H1 (cell line): ENCODE measurements at regions not wholly inside any gene's neighbourhood (a gene's known extent, or its start where the extent isn't known, plus 50 kb on each side); places are given as distances from the start of the nearest gene placed in this dataset.
A peak's percentile ranks its signal among the peaks of the same experiment; 100 is the strongest.

Source experiments
- CTCF ChIA-PET: fragments of 300-600 bp; sonication (Branson Sonifier 250); formaldehyde crosslinking; loops from one replicate; lab custom pipeline; 2021; ENCODE audit not compliant: partially characterized antibody; lab: Charles Lee
- POLR2A ChIA-PET: fragments of 300-600 bp; sonication (Branson Sonifier 250); formaldehyde crosslinking; loops from one replicate; lab custom pipeline; 2021; ENCODE audit warnings: inconsistent platforms; ENCODE audit not compliant: partially characterized antibody; lab: Charles Lee
- DNase-seq, 2 experiments: peaks; one replicate each; pipeline versions ENCODE4 v3.0.0 to v3.0.0-alpha.2; 2010 to 2022; ENCODE audit warnings: low spot score in 2 of 2, low read depth in 1 of 2, mixed read lengths in 1 of 2
- FAIRE-seq: peaks from 2 replicates; lab custom pipeline; 2011; peaks lifted over from hg19 to GRCh38; lab: Jason Lieb, UNC
- H2AFZ ChIP-seq: 2 replicates; pipeline ENCODE4 v1.8.1; 2012; ENCODE audit warnings: low read length, inconsistent platforms
- H2AK5ac ChIP-seq: 2 replicates; pipeline ENCODE4 v1.6.1; 2013; ENCODE audit warnings: low read depth, low read length
- H2BK120ac ChIP-seq: replicated peaks from 2 replicates; pipeline ENCODE3; 2013; ENCODE audit warnings: low read depth, low read length, inconsistent platforms
- H2BK12ac ChIP-seq: 2 replicates; pipeline ENCODE4 v1.6.1; 2013; ENCODE audit warnings: low read depth, low read length
- H2BK15ac ChIP-seq: 2 replicates; pipeline ENCODE4 v1.6.1; 2013; ENCODE audit warnings: low read length
- H2BK20ac ChIP-seq: 2 replicates; pipeline ENCODE4 v1.6.1; 2013; ENCODE audit warnings: low read length
- H2BK5ac ChIP-seq: 2 replicates; pipeline ENCODE4 v1.6.1; 2013; ENCODE audit warnings: low read depth, low read length
- H3K14ac ChIP-seq: 2 replicates; pipeline ENCODE4 v1.6.1; 2013; ENCODE audit warnings: inconsistent platforms; ENCODE audit not compliant: insufficient read length
- H3K18ac ChIP-seq: 2 replicates; pipeline ENCODE4 v1.6.1; 2013; ENCODE audit warnings: low read length; ENCODE audit errors: extremely low read depth
- H3K23ac ChIP-seq: 2 replicates; pipeline ENCODE4 v1.6.1; 2013; ENCODE audit warnings: inconsistent platforms; ENCODE audit not compliant: insufficient read length
- H3K23me2 ChIP-seq: 2 replicates; pipeline ENCODE4 v1.6.1; 2013; ENCODE audit warnings: low read depth, low read length
- H3K27ac ChIP-seq: 2 replicates; pipeline ENCODE4 v1.6.1; 2011; ENCODE audit warnings: low read depth, low read length, inconsistent platforms
- H3K27me3 ChIP-seq, 4 experiments: replicated peaks in 1 of 4; 1 replicate in 1 of 4; 2 replicates in 3 of 4; pipeline versions ENCODE4 v1.6.1 to v1.8.1; 2011 to 2013; ENCODE audit warnings: low read length in 3 of 4, mild to moderate bottlenecking in 3 of 4, inconsistent platforms in 2 of 4, mixed read lengths in 2 of 4, moderate library complexity in 1 of 4; ENCODE audit not compliant: control insufficient read depth in 3 of 4, insufficient read depth in 3 of 4; ENCODE audit errors: extremely low read depth in 1 of 4
- H3K36me3 ChIP-seq, 4 experiments: 2 replicates each; pipeline versions ENCODE4 v1.6.1 to v1.8.1; 2011 to 2013; ENCODE audit warnings: mild to moderate bottlenecking in 4 of 4, low read length in 3 of 4, moderate library complexity in 2 of 4, control low read depth in 1 of 4, inconsistent platforms in 1 of 4; ENCODE audit not compliant: insufficient read depth in 4 of 4, control insufficient read depth in 2 of 4
- H3K4ac ChIP-seq: replicated peaks from 2 replicates; pipeline ENCODE3; 2013; ENCODE audit warnings: low read length, low read depth, mixed read lengths, inconsistent platforms; ENCODE audit not compliant: insufficient read length
- H3K4me1 ChIP-seq, 4 experiments: replicated peaks in 1 of 4; 1 replicate in 1 of 4; 2 replicates in 3 of 4; pipeline versions ENCODE4 v1.6.1 to v1.8.1; 2011 to 2013; ENCODE audit warnings: low read length in 3 of 4, inconsistent platforms in 2 of 4, mixed read lengths in 1 of 4; ENCODE audit not compliant: insufficient read depth in 4 of 4, control insufficient read depth in 3 of 4
- H3K4me2 ChIP-seq, 2 experiments: 2 replicates each; pipeline versions ENCODE4 v1.6.1 to v1.8.1; 2011 to 2013; ENCODE audit warnings: low read depth in 2 of 2, low read length in 2 of 2, control low read depth in 1 of 2, inconsistent platforms in 1 of 2, mild to moderate bottlenecking in 1 of 2; ENCODE audit not compliant: insufficient read depth in 1 of 2
- H3K4me3 ChIP-seq, 4 experiments: fragments of 200-600, 300-600 bp in 1 of 4; sonication (generic), shearing (Covaris generic), sonication (Bioruptor Twin) in 1 of 4; 2 replicates each; pipeline versions ENCODE4 v1.5.1 to v1.8.1; 2011 to 2016; ENCODE audit warnings: low read length in 4 of 4, low read depth in 3 of 4, control low read depth in 2 of 4, inconsistent platforms in 2 of 4, mild to moderate bottlenecking in 2 of 4, mixed read lengths in 1 of 4, moderate library complexity in 1 of 4; ENCODE audit not compliant: insufficient read depth in 2 of 4; ENCODE audit errors: extremely low read depth in 1 of 4
- H3K56ac ChIP-seq: replicated peaks from 2 replicates; pipeline ENCODE3; 2013; ENCODE audit warnings: low read depth, mild to moderate bottlenecking, mixed read lengths, low read length, inconsistent platforms; ENCODE audit not compliant: insufficient read length
- H3K79me1 ChIP-seq: 2 replicates; pipeline ENCODE4 v1.6.1; 2013; ENCODE audit warnings: low read depth, low read length, control low read depth
- H3K79me2 ChIP-seq, 2 experiments: 2 replicates each; pipeline versions ENCODE4 v1.6.1 to v1.8.1; 2012 to 2013; ENCODE audit warnings: low read length in 2 of 2, mild to moderate bottlenecking in 2 of 2, inconsistent platforms in 1 of 2; ENCODE audit not compliant: insufficient read depth in 2 of 2, control insufficient read depth in 1 of 2
- H3K9ac ChIP-seq, 4 experiments: replicated peaks in 1 of 4; 1 replicate in 1 of 4; 2 replicates in 3 of 4; pipeline versions ENCODE4 v1.6.1 to v1.8.1; 2011 to 2013; ENCODE audit warnings: low read depth in 3 of 4, low read length in 3 of 4, control low read depth in 2 of 4, mild to moderate bottlenecking in 2 of 4, moderate library complexity in 2 of 4, inconsistent platforms in 1 of 4; ENCODE audit errors: extremely low read depth in 1 of 4
- H3K9me3 ChIP-seq, 2 experiments: 2 replicates each; pipeline versions ENCODE4 v1.6.1 to v1.8.1; 2012 to 2013; ENCODE audit warnings: mild to moderate bottlenecking in 2 of 2, moderate library complexity in 2 of 2, control low read depth in 1 of 2, inconsistent platforms in 1 of 2, low read depth in 1 of 2, low read length in 1 of 2, mixed read lengths in 1 of 2; ENCODE audit not compliant: insufficient read depth in 2 of 2
- H4K20me1 ChIP-seq, 2 experiments: replicated peaks in 1 of 2; 2 replicates each; pipeline versions ENCODE3 to v1.8.1; 2011 to 2013; ENCODE audit warnings: inconsistent platforms in 2 of 2, low read length in 2 of 2, mild to moderate bottlenecking in 1 of 2; ENCODE audit not compliant: insufficient read depth in 2 of 2, control insufficient read depth in 1 of 2
- H4K5ac ChIP-seq: 2 replicates; pipeline ENCODE4 v1.6.1; 2013; ENCODE audit warnings: low read length, low read depth, mixed read lengths, inconsistent platforms; ENCODE audit not compliant: insufficient read length
- H4K8ac ChIP-seq: 2 replicates; pipeline ENCODE4 v1.8.0; 2013; ENCODE audit warnings: mild to moderate bottlenecking, moderate library complexity, low read length, inconsistent platforms; ENCODE audit not compliant: insufficient read depth; ENCODE audit errors: extremely low read depth
- H4K91ac ChIP-seq: replicated peaks from 2 replicates; pipeline ENCODE3; 2013; ENCODE audit warnings: low read length, mixed read lengths, inconsistent platforms; ENCODE audit not compliant: insufficient read length
- BACH1 ChIP-seq: IDR thresholded peaks from 2 replicates; pipeline ENCODE4 v1.6.1; 2012; ENCODE audit warnings: low read length, improper control_type of control experiment
- CBX5 ChIP-seq: fragments of 300-800, 300-1000 bp; sonication (generic); IDR thresholded peaks from 2 replicates; pipeline ENCODE4 v1.7.1; 2016; ENCODE audit warnings: antibody characterized with exemption, low read length, low read depth
- EGR1 ChIP-seq: IDR thresholded peaks from 2 replicates; pipeline ENCODE4 v1.6.1; 2011; ENCODE audit warnings: low read depth, low read length, borderline replicate concordance
- KDM5A ChIP-seq: fragments of 200-600 bp; IDR thresholded peaks from 2 replicates; pipeline ENCODE4 v1.7.1; 2012; ENCODE audit warnings: mild to moderate bottlenecking, low read length, inconsistent platforms, mixed read lengths
- MAFK ChIP-seq: IDR thresholded peaks from 2 replicates; pipeline ENCODE4 v1.6.1; 2012; ENCODE audit warnings: low read depth, mild to moderate bottlenecking, improper control_type of control experiment, low read length
- PHF8 ChIP-seq: fragments of 200-600 bp; sonication (generic); conservative IDR thresholded peaks from 2 replicates; pipeline ENCODE4 v1.7.1; 2012; ENCODE audit warnings: low read depth, mild to moderate bottlenecking, inconsistent platforms, low read length, moderate library complexity
- POLR2A ChIP-seq, 2 experiments: IDR thresholded peaks; 1 replicate in 1 of 2; 2 replicates in 1 of 2; pipeline ENCODE4 v1.6.1; 2011; ENCODE audit warnings: low read depth in 2 of 2, low read length in 2 of 2, mild to moderate bottlenecking in 2 of 2; ENCODE audit errors: control extremely low read depth in 1 of 2
- RNF2 ChIP-seq: fragments of 200-900, 300-1000 bp; sonication (generic); IDR thresholded peaks from 2 replicates; pipeline ENCODE4 v1.7.1; 2016; ENCODE audit warnings: borderline replicate concordance, low read depth, mild to moderate bottlenecking, antibody characterized with exemption, low read length; ENCODE audit not compliant: poor library complexity, severe bottlenecking; ENCODE audit errors: missing control alignments
- TAF7 ChIP-seq: optimal IDR thresholded peaks from 2 replicates; pipeline ENCODE3; 2011; ENCODE audit warnings: low read depth, mild to moderate bottlenecking, inconsistent platforms, low read length, moderate library complexity, borderline replicate concordance
- TCF12 ChIP-seq: IDR thresholded peaks from 2 replicates; pipeline ENCODE4 v1.6.1; 2011; ENCODE audit warnings: low read depth, mild to moderate bottlenecking, low read length
- WGBS, 2 experiments: shearing (Covaris generic) in 1 of 2; methylation state at CpG; one replicate each; pipeline versions ENCODE4 v1.1.6 to v1.1.7; 2013 to 2015; ENCODE audit warnings: low lambda C conversion rate in 2 of 2, mixed read lengths in 2 of 2, inconsistent platforms in 1 of 2, low coverage in 1 of 2, missing lambda C conversion rate in 1 of 2; ENCODE audit not compliant: insufficient replicate concordance in 2 of 2, insufficient coverage in 1 of 2, insufficient read length in 1 of 2; ENCODE audit errors: extremely low coverage in 1 of 2, missing lambda C conversion rate in 1 of 2; 5-methylcytosine and 5-hydroxymethylcytosine counted together
- TF ChIP-seq, protein P1 (sequence below): IDR thresholded peaks from 2 replicates; pipeline ENCODE4 v1.6.1; 2012; ENCODE audit warnings: inconsistent platforms

DNA sequence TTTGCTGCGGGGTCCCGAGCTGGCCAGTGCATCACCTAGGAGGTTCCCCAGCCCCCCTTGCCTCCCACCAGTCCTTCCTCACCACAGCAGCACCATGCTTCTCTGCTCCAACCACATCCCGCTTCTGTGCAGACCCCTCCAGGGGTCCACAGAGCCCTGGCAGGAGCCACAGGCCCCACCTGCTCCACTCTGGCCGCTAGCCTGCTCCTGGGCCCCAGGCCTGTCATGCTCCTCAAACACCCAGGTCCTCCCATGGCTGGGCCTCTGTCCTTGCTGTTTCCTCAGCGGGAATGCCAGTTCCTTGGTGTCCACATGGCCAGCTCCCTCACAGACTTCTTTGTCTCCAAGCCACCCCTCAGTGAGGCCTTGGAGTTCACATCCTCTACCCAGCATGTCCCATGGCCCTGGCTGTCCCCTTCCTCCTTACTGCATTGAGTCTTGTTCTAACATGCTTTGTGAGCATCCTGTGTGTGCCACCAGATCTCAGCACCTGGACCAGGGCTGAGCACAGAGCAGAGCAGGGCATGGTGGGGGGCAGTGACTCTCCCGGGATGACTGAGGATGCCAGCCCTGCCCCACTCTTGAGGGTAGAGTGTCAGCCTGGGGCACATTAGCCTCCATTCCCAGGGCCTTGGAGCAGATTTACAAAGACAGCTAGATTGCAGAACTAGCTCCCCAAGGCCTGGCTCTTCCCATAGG, 201.0 kb upstream of the HS6ST1 start:
- no peak overlapping the region for H3K56ac ChIP-seq
- H3K23me2 ChIP-seq: no peaks in the 10 kb centered on the region
- no peaks in the 10 kb centered on the region for H3K36me3 ChIP-seq
- no peak overlapping the region for H2BK5ac ChIP-seq
- no peaks in the 10 kb centered on the region for H3K9me3 ChIP-seq
- no peak overlapping the region for H4K5ac ChIP-seq
- H3K4me3 ChIP-seq: no peak overlapping the region
- TF ChIP-seq BACH1: no peak
- no peak for TF ChIP-seq POLR2A (IDR thresholded peaks at IDR 0.05; ENCODE audit: control extremely low read depth in 1 of 2, low read depth in 2 of 2, low read length in 2 of 2)
- TF ChIP-seq TCF12: no peak
- TF ChIP-seq CBX5: no peak
- no peak for TF ChIP-seq RNF2
- no peak for TF ChIP-seq KDM5A
- TF ChIP-seq MAFK: no peak
- TF ChIP-seq PHF8: no peak
- no peak for TF ChIP-seq EGR1
- TF ChIP-seq, protein P1, sequence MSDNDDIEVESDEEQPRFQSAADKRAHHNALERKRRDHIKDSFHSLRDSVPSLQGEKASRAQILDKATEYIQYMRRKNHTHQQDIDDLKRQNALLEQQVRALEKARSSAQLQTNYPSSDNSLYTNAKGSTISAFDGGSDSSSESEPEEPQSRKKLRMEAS: no peak
- TF ChIP-seq TAF7: no peak
- TF ChIP-seq, all 59 proteins: peak for 0
- Histone ChIP-seq H3K79me2 (no peaks in the 10 kb centered on the region), H3K23ac (no peak overlapping the region), H2BK12ac (0 out of 2 replicates have a peak overlapping the region, but pooled peaks have one; percentile 52), H2AFZ (no peak overlapping the region), H3K4me1 (peaks cover 2 to 6% (median 4%) of the 10 kb centered on the region in 4 experiments; a peak in 4 of 7 replicates), H2BK15ac (no peak overlapping the region), H3K27ac (no peak overlapping the region), H3K18ac (no peak overlapping the region), H4K20me1 (no peaks in the 10 kb centered on the region), H2BK20ac (no peak overlapping the region), H3K79me1 (no peaks in the 10 kb centered on the region), H3K4ac (no peak overlapping the region), H4K8ac (no peak overlapping the region), H3K14ac (no peak overlapping the region), H2BK120ac (no peak overlapping the region), H4K91ac (no peak overlapping the region), H2AK5ac (no peak overlapping the region), H3K27me3 (no peaks in the 10 kb centered on the region), H3K9ac (no peak overlapping the region; a peak in 1 of 7 replicates), H3K4me2 (no peak overlapping the region)
- DNase-seq (no peak), FAIRE-seq (no peak)
- 97% methylated on average over 5 of the region's 6 CpGs; no CpG with 5 or more reads in 1 of the 2 experiments for WGBS, 2 experiments
- CTCF ChIA-PET: interaction anchor here (0.9 to 5.3 kb wide), 2 partner anchors 51 to 201 kb away, joined by 3 to 17 read pairs; no protein-coding TSS in a partner anchor
- POLR2A ChIA-PET: no interaction called here
